B cell (primary cell): ENCODE measurements at regions not wholly inside any gene's neighbourhood (a gene's known extent, or its start where the extent isn't known, plus 50 kb on each side); places are given as distances from the start of the nearest gene placed in this dataset.

Source experiments
- CTCF ChIP-seq: fragments of 200-600 bp; IDR thresholded peaks from one replicate; pipeline ENCODE4 v1.8.0; 2022; ENCODE audit warnings: antibody characterized with exemption, mild to moderate bottlenecking
- EZH2 ChIP-seq: IDR thresholded peaks from 2 replicates; pipeline ENCODE4 v1.6.1; 2012; ENCODE audit warnings: borderline replicate concordance, low read depth, mild to moderate bottlenecking, moderate library complexity, low read length; ENCODE audit not compliant: insufficient read depth, poor library complexity, severe bottlenecking

- no peak for TF ChIP-seq CTCF
- TF ChIP-seq EZH2, result no peak
Observed at GRCh38 chr5:152297866-152298265, 107.2 kb downstream of the NMUR2 start.
